Skeletal muscle satellite cell (primary cell): ENCODE measurements at regions not wholly inside any gene's neighbourhood (a gene's known extent, or its start where the extent isn't known, plus 50 kb on each side); places are given as distances from the start of the nearest gene placed in this dataset.

Experiments used
- H3K27me3 ChIP-seq: 2 replicates; pipeline ENCODE4 v1.7.0; 2013; ENCODE audit warnings: low read length; ENCODE audit not compliant: control insufficient read depth, insufficient read depth
- H3K36me3 ChIP-seq: 2 replicates; pipeline ENCODE4 v1.7.0; 2013; ENCODE audit warnings: mild to moderate bottlenecking, control low read depth, low read length; ENCODE audit not compliant: insufficient read depth
- H3K4me1 ChIP-seq: 2 replicates; pipeline ENCODE4 v1.7.0; 2013; ENCODE audit warnings: low read length; ENCODE audit not compliant: control insufficient read depth, insufficient read depth
- H3K4me2 ChIP-seq: 2 replicates; pipeline ENCODE4 v1.7.0; 2013; ENCODE audit warnings: mild to moderate bottlenecking, low read length
- H3K4me3 ChIP-seq: 2 replicates; pipeline ENCODE4 v1.7.0; 2013; ENCODE audit warnings: low read length
- H3K9ac ChIP-seq: 2 replicates; pipeline ENCODE4 v1.7.0; 2013; ENCODE audit warnings: mild to moderate bottlenecking, low read depth, low read length, moderate library complexity
- H3K9me3 ChIP-seq: replicated peaks from 2 replicates; pipeline ENCODE4 v1.7.0; 2013; ENCODE audit warnings: mild to moderate bottlenecking, control low read depth, low read length

- Histone ChIP-seq H3K4me2 (no peak overlapping the region), H3K27me3 (no peaks in the 10 kb centered on the region), H3K9ac (no peak overlapping the region), H3K9me3 (peaks cover 14% of the 10 kb centered on the region), H3K4me1 (no peaks in the 10 kb centered on the region), H3K36me3 (no peaks in the 10 kb centered on the region), H3K4me3 (no peak overlapping the region)
Measured at GRCh38 chr1:4164965-4165364, 264.9 kb upstream of the C1orf174 start.

- H3K27me3 ChIP-seq: no peaks in the 10 kb centered on the region
- H3K4me1 ChIP-seq: no peaks in the 10 kb centered on the region
- H3K4me3 ChIP-seq: no peak overlapping the region
- no peak overlapping the region for H3K9ac ChIP-seq
- H3K36me3 ChIP-seq: no peaks in the 10 kb centered on the region
- H3K4me2 ChIP-seq: no peak overlapping the region
- peaks cover 21% of the 10 kb centered on the region for H3K9me3 ChIP-seq
Measured at GRCh38 chr1:4165686-4166300, 265.7 kb upstream of the C1orf174 start.

GRCh38 chr1:4166713-4167112 lies 266.6 kb upstream of the C1orf174 start:
- no peaks in the 10 kb centered on the region for H3K27me3 ChIP-seq
- no peaks in the 10 kb centered on the region for H3K36me3 ChIP-seq
- H3K4me2 ChIP-seq: no peak overlapping the region
- no peak overlapping the region for H3K9ac ChIP-seq
- no peaks in the 10 kb centered on the region for H3K4me1 ChIP-seq
- H3K9me3 ChIP-seq: peaks cover 25% of the 10 kb centered on the region
- no peak overlapping the region for H3K4me3 ChIP-seq

- Histone ChIP-seq H3K27me3 (no peaks in the 10 kb centered on the region), H3K4me1 (no peaks in the 10 kb centered on the region), H3K4me3 (no peak overlapping the region), H3K36me3 (no peaks in the 10 kb centered on the region), H3K9ac (no peak overlapping the region), H3K9me3 (peaks cover 40% of the 10 kb centered on the region), H3K4me2 (no peak overlapping the region)
Measured at GRCh38 chr1:4169991-4170390, 269.9 kb upstream of the C1orf174 start.

- peaks cover 35% of the 10 kb centered on the region for H3K9me3 ChIP-seq
- no peaks in the 10 kb centered on the region for H3K4me1 ChIP-seq
- H3K4me2 ChIP-seq: no peak overlapping the region
- no peak overlapping the region for H3K9ac ChIP-seq
- no peaks in the 10 kb centered on the region for H3K36me3 ChIP-seq
- H3K27me3 ChIP-seq: no peaks in the 10 kb centered on the region
- no peak overlapping the region for H3K4me3 ChIP-seq
Measured at GRCh38 chr1:4170548-4171340, 270.7 kb upstream of the C1orf174 start.

- Histone ChIP-seq H3K4me3 (no peak overlapping the region), H3K4me2 (no peak overlapping the region), H3K36me3 (no peaks in the 10 kb centered on the region), H3K9ac (no peak overlapping the region), H3K27me3 (no peaks in the 10 kb centered on the region), H3K9me3 (peaks cover 38% of the 10 kb centered on the region), H3K4me1 (no peaks in the 10 kb centered on the region)
Measured at GRCh38 chr1:4171480-4172450, 271.7 kb upstream of the C1orf174 start.

GRCh38 chr1:4172644-4173599 lies 272.9 kb upstream of the C1orf174 start:
- Histone ChIP-seq H3K9me3 (peaks cover 41% of the 10 kb centered on the region), H3K4me3 (no peak overlapping the region), H3K4me1 (no peaks in the 10 kb centered on the region), H3K4me2 (no peak overlapping the region), H3K9ac (no peak overlapping the region), H3K27me3 (no peaks in the 10 kb centered on the region), H3K36me3 (no peaks in the 10 kb centered on the region)

GRCh38 chr1:4173731-4174130 lies 273.7 kb upstream of the C1orf174 start:
- Histone ChIP-seq H3K4me3 (no peak overlapping the region), H3K9me3 (peaks cover 38% of the 10 kb centered on the region), H3K36me3 (no peaks in the 10 kb centered on the region), H3K4me1 (no peaks in the 10 kb centered on the region), H3K9ac (no peak overlapping the region), H3K4me2 (no peak overlapping the region), H3K27me3 (no peaks in the 10 kb centered on the region)

GRCh38 chr1:4174291-4175200 lies 274.5 kb upstream of the C1orf174 start:
- Histone ChIP-seq H3K4me1 (no peaks in the 10 kb centered on the region), H3K36me3 (no peaks in the 10 kb centered on the region), H3K27me3 (no peaks in the 10 kb centered on the region), H3K4me3 (no peak overlapping the region), H3K9ac (no peak overlapping the region), H3K9me3 (peaks cover 36% of the 10 kb centered on the region), H3K4me2 (no peak overlapping the region)
